Keratinocyte (primary cell): ENCODE measurements at regions not wholly inside any gene's neighbourhood (a gene's known extent, or its start where the extent isn't known, plus 50 kb on each side); places are given as distances from the start of the nearest gene placed in this dataset.

ENCODE experiments used
- DNase-seq: peaks from one replicate; pipeline ENCODE4 v3.0.0-alpha.2; 2011; ENCODE audit warnings: low read depth, missing footprints, low spot score
- FAIRE-seq: peaks from 2 replicates; lab custom pipeline; 2011; peaks lifted over from hg19 to GRCh38; lab: Jason Lieb, UNC
- H2AFZ ChIP-seq: 2 replicates; pipeline ENCODE4 v1.6.0; 2012; ENCODE audit warnings: low read length, control low read depth, inconsistent platforms; ENCODE audit not compliant: control insufficient read depth
- H3K27ac ChIP-seq: 2 replicates; pipeline ENCODE4 v1.5.1; 2011; ENCODE audit warnings: low read length; ENCODE audit not compliant: control insufficient read depth, insufficient read depth
- H3K27me3 ChIP-seq: 3 replicates; pipeline ENCODE4 v1.6.0; 2011; ENCODE audit warnings: low read length; ENCODE audit not compliant: control insufficient read depth, insufficient read depth; ENCODE audit errors: extremely low read depth
- H3K36me3 ChIP-seq, 2 experiments: 2 replicates in 1 of 2; 3 replicates in 1 of 2; pipeline ENCODE4 v1.5.1; 2011; ENCODE audit warnings: low read length in 2 of 2, mild to moderate bottlenecking in 1 of 2; ENCODE audit not compliant: control insufficient read depth in 2 of 2, insufficient read depth in 2 of 2; ENCODE audit errors: extremely low read depth in 1 of 2
- H3K4me1 ChIP-seq: 3 replicates; pipeline ENCODE4 v1.5.1; 2011; ENCODE audit warnings: low read length; ENCODE audit not compliant: control insufficient read depth, insufficient read depth; ENCODE audit errors: extremely low read depth
- H3K4me2 ChIP-seq: 3 replicates; pipeline ENCODE4 v1.6.0; 2011; ENCODE audit warnings: low read depth, low read length; ENCODE audit not compliant: control insufficient read depth, insufficient read depth; ENCODE audit errors: extremely low read depth
- H3K4me3 ChIP-seq, 3 experiments: fragments of 200-600 bp in 1 of 3; sonication (generic) in 1 of 3; 2 replicates in 2 of 3; 3 replicates in 1 of 3; pipeline ENCODE4 v1.5.1; 2011 to 2016; ENCODE audit warnings: low read length in 3 of 3, mild to moderate bottlenecking in 3 of 3, control low read depth in 2 of 3, inconsistent platforms in 1 of 3, low read depth in 1 of 3, mixed read lengths in 1 of 3, mixed run types in 1 of 3, moderate library complexity in 1 of 3; ENCODE audit not compliant: control insufficient read depth in 2 of 3, insufficient read depth in 2 of 3; ENCODE audit errors: extremely low read depth in 1 of 3
- H3K79me2 ChIP-seq: 2 replicates; pipeline ENCODE4 v1.6.0; 2012; ENCODE audit warnings: low read length; ENCODE audit not compliant: control insufficient read depth, insufficient read depth
- H3K9ac ChIP-seq: 3 replicates; pipeline ENCODE4 v1.6.0; 2011; ENCODE audit warnings: low read length; ENCODE audit not compliant: control insufficient read depth, insufficient read depth; ENCODE audit errors: extremely low read depth
- H3K9me1 ChIP-seq: 3 replicates; pipeline ENCODE4 v1.6.0; 2011; ENCODE audit warnings: low read length; ENCODE audit not compliant: control insufficient read depth, insufficient read depth; ENCODE audit errors: extremely low read depth
- H3K9me3 ChIP-seq: 2 replicates; pipeline ENCODE4 v1.5.1; 2012; ENCODE audit warnings: low read depth, low read length; ENCODE audit not compliant: control insufficient read depth
- H4K20me1 ChIP-seq: 3 replicates; pipeline ENCODE4 v1.6.0; 2011; ENCODE audit warnings: low read length; ENCODE audit not compliant: control insufficient read depth, insufficient read depth; ENCODE audit errors: extremely low read depth
- EZH2 ChIP-seq: IDR thresholded peaks from one replicate; pipeline ENCODE4 v1.6.1; 2012; ENCODE audit warnings: inconsistent platforms, mild to moderate bottlenecking, low read length, moderate library complexity
- dilution Hi-C: fragments of 300-500 bp; cut with MboI; formaldehyde crosslinking; loops from one replicate; pipeline ENCODE4 v1.7.0; 2020; ENCODE audit warnings: low sequenced_read_pairs; ENCODE audit not compliant: extremely low pct_ligation_motif_present
- TF ChIP-seq, protein P1 (sequence below), 3 experiments: IDR thresholded peaks in 1 of 3; conservative IDR thresholded peaks in 1 of 3; optimal IDR thresholded peaks in 1 of 3; 2 replicates in 2 of 3; 3 replicates in 1 of 3; pipeline versions ENCODE3 to v1.5.1; 2011; ENCODE audit warnings: low read length in 3 of 3, mild to moderate bottlenecking in 3 of 3, moderate library complexity in 2 of 3, control low read depth in 1 of 3, inconsistent platforms in 1 of 3; ENCODE audit not compliant: insufficient read depth in 2 of 3; ENCODE audit errors: extremely low read depth in 1 of 3

DNA sequence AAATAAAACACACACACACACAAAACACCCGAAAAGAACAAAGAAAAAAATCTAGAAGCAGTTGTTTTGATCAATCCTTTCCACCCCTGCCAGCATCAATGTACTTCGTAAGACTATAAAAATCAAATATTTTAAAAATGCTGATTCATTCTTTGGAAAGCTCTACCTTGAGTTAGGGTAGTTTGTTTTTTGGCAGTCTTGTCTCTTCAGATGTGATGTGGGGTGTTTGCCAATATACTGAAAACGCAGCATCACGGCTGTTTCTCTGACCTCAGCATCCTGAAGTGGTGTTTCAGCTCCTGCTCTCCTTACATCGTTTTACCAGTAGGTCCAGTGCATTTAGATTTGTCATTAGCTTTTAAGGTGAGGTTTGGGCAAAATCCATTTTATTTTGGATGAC, 526.0 kb downstream of the UTRN start:
- Histone ChIP-seq H3K4me2 (no peak overlapping the region), H3K9me3 (no peaks in the 10 kb centered on the region), H2AFZ (no peak overlapping the region), H3K27ac (no peak overlapping the region), H3K36me3 (peaks cover 0 to 3% of the 10 kb centered on the region in 2 experiments), H3K9ac (no peak overlapping the region), H3K79me2 (no peaks in the 10 kb centered on the region), H3K9me1 (no peaks in the 10 kb centered on the region), H3K4me3 (no peak overlapping the region), H3K27me3 (no peaks in the 10 kb centered on the region), H3K4me1 (no peaks in the 10 kb centered on the region), H4K20me1 (no peaks in the 10 kb centered on the region)
- DNase-seq (no peak), FAIRE-seq (no peak)
- TF ChIP-seq, protein P1, sequence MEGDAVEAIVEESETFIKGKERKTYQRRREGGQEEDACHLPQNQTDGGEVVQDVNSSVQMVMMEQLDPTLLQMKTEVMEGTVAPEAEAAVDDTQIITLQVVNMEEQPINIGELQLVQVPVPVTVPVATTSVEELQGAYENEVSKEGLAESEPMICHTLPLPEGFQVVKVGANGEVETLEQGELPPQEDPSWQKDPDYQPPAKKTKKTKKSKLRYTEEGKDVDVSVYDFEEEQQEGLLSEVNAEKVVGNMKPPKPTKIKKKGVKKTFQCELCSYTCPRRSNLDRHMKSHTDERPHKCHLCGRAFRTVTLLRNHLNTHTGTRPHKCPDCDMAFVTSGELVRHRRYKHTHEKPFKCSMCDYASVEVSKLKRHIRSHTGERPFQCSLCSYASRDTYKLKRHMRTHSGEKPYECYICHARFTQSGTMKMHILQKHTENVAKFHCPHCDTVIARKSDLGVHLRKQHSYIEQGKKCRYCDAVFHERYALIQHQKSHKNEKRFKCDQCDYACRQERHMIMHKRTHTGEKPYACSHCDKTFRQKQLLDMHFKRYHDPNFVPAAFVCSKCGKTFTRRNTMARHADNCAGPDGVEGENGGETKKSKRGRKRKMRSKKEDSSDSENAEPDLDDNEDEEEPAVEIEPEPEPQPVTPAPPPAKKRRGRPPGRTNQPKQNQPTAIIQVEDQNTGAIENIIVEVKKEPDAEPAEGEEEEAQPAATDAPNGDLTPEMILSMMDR (optimal IDR thresholded peaks at IDR 0.05 in 1 of 3, IDR thresholded peaks at IDR 0.05 in 1 of 3, conservative IDR thresholded peaks at IDR 0.05 in 1 of 3; ENCODE audit: extremely low read depth in 1 of 3, insufficient read depth in 2 of 3, low read length in 3 of 3): no peak
- no peak for TF ChIP-seq EZH2
- dilution Hi-C loops: no loop called here

DNA sequence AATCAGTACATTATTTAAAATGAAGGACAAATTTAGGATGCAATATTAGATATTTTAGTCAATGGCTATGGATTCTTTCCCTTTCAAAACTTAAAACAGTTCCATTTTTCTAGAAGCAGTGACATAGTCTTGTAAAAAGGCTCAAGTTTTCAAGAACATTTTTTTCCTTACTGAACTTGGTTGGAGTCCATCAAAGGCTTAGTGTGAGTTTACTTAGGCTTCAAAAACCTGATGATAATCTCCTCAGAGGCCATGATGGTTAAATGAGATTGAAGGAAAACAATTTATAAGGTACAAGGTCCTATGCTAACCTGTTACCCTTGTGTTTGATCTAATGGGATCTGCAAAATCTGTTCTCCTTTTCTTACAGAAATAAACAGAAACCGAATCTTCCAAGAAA, 531.8 kb downstream of the UTRN start:
- H2AFZ ChIP-seq: no peak overlapping the region
- no peaks in the 10 kb centered on the region for H3K9me3 ChIP-seq
- H3K27ac ChIP-seq: no peak overlapping the region
- no peak overlapping the region for H3K4me2 ChIP-seq
- H3K79me2 ChIP-seq: no peaks in the 10 kb centered on the region
- DNase-seq: no peak
- H3K4me3 ChIP-seq: no peak overlapping the region
- FAIRE-seq: no peak
- TF ChIP-seq EZH2: no peak
- TF ChIP-seq, protein P1 (optimal IDR thresholded peaks at IDR 0.05 in 1 of 3, IDR thresholded peaks at IDR 0.05 in 1 of 3, conservative IDR thresholded peaks at IDR 0.05 in 1 of 3; ENCODE audit: extremely low read depth in 1 of 3, insufficient read depth in 2 of 3, low read length in 3 of 3): no peak
- dilution Hi-C loops: no loop called here
- H4K20me1 ChIP-seq: no peaks in the 10 kb centered on the region
- H3K9me1 ChIP-seq: no peaks in the 10 kb centered on the region
- no peak overlapping the region for H3K9ac ChIP-seq
- H3K27me3 ChIP-seq: no peaks in the 10 kb centered on the region
- H3K4me1 ChIP-seq: no peaks in the 10 kb centered on the region
- no peaks in the 10 kb centered on the region for H3K36me3 ChIP-seq
